GM21526 (cell line): ENCODE measurements at regions not wholly inside any gene's neighbourhood (a gene's known extent, or its start where the extent isn't known, plus 50 kb on each side); places are given as distances from the start of the nearest gene placed in this dataset.
"Not testable (repeated sequence)": the region's sequence is repeated elsewhere in the genome, so short reads cannot be mapped to it uniquely, and the experiment has no call there.

ENCODE experiments used
- ATAC-seq: cut with Tn5 transposase; IDR thresholded peaks from one replicate; pipeline ENCODE4 v1.9.1; 2021; ENCODE audit warnings: moderate library complexity; ENCODE audit not compliant: unreplicated experiment, low FRiP score

DNA sequence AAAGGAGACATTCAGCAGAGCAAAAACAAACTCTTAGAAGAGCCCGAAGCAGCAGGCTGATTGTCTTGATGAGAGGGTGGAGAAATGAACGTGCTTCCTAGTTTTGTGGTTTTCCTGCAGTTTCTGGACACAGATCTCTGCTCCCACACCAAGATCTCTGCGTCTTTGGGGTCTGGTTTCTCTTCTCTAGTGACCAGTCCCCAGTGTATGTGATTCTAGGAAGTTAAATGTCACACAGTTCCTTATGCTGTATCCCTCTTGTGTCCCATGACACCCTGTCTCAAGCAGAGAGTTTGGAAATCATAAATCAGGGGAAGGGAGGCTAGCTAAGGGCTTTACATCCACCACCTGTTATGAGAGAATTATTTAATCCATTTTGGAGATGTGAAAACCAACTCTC is 55.4 kb upstream of the KLF14 start:
- no peak for ATAC-seq

DNA sequence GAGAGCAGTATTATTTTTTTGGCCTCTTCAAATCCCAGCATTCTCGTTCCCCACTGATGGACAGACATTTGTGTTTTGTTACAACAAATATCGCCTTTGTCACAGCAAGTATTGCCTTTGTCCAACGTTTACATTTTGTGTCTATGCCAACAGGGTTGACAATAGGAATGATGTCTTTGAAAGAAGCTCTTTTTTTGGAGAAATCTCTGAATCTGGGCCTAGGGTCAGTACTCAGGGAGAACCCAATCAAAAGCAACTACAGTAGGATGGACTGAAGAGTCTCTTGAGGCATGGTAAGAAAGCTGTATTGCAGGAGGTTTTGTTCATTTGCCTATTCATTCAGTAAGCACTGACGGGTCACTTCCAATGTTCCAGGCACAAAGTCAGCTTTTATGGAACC is 57.7 kb upstream of the KLF14 start:
- no peak for ATAC-seq

DNA sequence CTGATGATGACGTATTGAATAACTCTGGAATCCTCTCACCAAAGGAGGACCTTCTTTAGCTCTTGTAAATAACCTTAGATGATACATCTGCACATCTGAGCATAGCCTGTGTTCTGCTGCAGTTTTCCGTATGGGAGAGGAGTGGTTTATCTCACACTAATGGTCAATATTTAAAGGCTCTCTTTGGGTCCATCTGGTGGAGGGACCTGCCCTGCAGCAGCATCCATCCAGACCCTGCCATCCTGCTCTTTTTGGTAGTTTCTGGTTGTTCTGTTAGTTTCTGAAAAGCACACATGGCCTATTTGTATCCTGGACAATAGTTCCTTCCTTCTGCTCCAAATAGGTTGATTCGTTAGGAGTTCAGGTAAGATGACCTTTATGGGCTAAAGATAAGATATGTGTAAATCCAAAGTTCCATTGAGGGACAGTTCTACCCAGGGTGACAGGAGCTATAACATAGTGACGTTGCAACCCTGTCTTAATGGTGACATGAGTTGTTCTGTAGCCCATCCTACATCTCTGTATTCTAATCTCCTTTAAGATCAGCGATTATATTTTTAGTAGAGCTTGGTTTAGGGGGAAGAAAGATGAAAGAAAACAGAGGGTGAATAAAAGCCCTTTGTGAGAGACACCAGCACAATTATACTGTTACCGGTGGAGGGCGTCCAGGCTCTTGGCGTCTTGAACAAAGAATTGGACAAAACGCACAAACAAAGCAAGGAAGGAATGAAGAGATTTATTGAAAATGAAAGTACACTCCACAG is 60.0 kb upstream of the KLF14 start:
- no peak for ATAC-seq

DNA sequence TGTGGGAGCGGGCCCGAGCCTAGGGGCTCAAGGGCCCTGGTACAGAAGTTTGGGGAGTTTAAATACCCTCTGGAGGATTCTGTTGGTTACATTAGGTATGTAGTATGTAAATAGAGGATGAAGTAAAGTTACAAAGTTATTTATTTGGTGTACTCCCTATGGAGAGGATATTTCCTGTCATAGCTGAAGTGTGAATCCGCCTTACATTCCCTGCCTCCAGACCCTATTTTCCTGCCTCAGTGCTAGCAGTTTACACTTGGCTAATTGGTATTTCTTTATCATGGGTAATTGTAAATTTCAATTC is 60.6 kb upstream of the KLF14 start:
- ATAC-seq = no peak

DNA sequence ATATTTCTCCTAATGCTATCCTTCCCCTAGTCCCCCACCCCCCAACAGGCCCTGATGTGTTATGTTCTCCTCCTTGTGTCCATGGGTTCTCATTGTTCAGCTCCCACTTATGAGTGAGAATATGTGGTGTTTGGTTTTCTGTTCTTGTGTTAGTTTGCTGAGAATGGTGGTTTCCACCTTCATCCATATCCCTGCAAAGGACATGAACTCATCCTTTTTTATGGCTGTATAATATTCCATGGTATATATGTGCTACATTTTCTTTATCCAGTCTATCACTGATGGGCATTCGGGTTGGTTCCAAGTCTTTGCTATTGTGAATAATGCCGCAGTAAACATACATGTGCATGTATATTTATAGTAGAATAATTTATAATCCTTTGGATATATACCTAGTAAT is 62.4 kb upstream of the KLF14 start:
- ATAC-seq = not testable (repeated sequence)

DNA sequence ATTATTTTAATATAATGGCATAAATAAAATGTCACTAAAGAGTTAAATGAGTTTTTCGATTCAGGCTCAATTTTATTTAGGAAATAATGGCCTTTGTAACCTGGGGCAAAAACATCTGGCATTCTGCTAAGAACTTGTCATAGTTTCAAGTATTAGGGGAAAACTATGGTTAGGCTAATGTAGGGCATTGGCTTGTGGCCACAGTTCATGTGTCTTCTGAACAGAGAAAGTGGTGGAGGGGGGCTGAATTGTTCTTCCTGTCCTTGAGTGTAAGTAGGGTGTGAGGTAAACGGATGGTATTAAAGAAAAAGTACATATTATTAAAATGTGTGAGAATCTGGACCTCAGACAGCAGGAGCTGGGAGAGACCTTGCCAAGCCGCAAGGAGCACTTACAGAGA is 69.1 kb upstream of the KLF14 start:
- no peak for ATAC-seq

DNA sequence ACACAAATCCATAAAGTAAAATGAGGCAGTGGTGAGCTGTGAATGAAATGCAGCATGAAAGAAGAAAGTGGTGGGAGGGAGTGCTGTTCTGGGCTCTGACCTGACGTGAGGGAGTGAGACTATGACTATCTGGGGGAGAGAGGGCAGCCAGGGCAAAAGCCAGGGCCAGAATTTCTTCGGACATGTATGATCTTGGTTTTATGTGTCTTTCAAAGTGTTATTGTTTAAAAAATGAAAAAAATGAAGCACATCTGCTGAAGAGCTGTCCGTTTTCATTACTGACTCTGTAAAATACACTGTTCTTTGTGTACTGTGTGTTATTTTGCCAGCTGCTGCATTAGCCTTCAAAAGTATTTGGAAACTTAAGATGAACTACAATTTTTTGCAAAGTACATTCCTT is 70.2 kb upstream of the KLF14 start:
- ATAC-seq = no peak

DNA sequence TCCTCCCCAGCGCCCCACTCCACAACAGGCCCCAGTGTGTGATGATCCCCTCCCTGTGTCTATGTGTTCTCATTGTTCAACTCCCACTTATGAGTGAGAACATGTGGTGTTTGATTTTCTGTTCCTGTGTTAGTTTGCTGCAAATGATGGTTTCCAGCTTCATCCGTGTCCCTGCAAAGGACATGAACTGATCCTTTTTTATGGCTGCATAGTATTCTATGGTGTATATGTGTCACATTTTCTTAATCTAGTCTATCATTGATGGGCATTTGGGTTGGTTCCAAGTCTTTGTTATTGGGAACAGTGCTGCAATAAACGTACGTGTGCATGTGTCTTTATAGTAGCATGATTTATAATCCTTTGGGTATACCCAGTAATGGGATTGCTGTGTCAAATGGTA is 78.8 kb upstream of the KLF14 start:
- not testable (repeated sequence) for ATAC-seq

DNA sequence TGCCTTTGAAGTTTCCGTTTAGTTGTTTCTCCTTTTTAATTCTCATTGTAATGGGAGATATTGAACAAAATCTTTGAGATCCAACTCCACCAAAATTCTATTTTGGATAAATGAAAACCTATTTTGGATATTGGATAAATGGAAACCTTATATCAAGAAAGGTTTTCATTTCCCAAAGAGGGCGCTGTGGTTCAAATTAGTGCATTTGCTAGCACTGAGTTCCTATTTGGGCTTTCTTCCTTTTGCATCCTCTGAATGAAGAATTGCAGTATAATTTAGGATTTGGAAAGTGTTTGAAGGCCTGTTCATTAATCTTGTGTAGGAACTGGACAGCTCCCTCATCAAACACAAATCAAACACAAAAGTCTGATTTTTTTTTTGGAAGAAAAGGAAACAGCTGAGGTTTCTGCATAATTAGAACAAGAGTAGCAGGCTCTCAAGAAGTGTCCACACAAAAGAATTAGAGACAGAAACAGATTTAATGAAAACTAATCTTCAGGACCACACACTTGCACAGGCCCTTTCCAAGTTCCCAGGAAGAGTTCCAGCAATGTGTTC is 80.8 kb upstream of the KLF14 start:
- ATAC-seq = no peak

DNA sequence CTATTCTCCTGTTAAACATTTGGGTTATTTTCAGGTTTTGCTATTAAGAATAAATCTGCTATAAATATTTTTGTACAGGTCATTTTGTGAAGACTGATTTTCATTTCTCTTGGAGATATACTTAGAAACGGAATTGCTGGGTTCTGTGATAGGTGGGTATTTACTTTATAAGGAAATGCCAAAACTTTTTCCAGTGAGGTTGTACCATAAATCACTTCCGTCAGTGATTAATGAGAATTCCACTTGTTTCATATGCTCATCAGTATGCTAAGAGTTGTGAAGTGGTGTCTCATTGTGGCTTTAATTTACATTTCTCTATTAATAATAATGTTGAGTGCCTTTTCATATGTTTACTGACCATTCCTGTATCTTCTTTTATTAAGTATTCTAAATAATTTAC is 84.0 kb upstream of the KLF14 start:
- no peak for ATAC-seq

DNA sequence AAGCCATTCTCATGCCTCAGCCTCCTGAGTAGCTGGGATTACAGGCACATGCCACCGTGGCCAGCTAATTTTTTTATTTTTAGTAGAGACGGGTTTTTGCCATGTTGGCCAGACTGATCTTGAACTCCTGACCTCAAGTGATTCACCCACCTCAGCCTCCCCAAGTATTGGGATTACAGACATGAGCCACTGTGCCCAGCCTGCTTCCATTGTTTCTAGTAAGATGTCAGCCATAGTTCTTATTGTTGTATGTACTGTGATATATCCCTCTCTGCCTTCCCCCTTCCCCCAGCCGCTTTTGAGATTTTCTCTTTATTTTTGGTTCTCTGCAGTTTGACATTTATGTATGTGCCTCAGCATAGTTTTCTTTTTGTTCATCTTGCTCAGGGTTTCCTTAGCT is 87.9 kb upstream of the KLF14 start:
- no peak for ATAC-seq

DNA sequence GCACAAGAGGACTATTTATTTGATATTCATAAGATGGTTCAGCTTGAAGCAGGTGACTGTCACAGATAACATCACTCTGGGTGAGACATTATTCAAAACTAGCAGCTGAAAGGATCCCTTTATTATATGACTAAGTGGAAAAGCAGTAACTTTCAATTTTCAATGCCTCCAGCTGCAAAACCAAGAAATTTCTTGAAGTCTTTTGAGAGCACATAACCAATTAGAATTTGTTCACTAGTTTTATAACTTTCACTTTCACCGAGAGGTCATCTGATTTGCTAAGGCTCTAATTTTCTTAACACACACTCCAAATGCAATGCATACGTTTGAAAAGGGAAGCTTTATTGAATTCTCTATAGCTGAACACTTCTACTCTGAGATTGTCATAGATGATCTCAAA is 88.6 kb upstream of the KLF14 start:
- no peak for ATAC-seq

DNA sequence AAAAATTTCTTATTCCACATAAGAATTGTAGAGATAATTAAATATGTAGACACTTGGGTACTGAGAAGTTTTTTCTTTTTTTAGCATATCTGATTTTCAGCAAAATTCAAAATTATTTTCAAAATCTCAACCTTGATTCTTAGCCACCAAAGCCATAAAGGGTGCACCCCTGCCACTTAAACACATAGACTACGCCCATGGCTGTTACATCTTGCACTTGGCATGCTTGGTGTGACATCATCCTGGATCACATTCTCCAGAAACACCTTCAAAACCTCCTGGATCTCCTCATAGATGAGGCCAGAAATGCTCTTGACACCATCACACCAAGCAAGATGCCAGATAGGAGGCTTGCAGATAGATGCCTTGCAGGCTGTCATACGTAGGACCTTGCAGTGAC is 89.1 kb upstream of the KLF14 start:
- ATAC-seq = no peak

DNA sequence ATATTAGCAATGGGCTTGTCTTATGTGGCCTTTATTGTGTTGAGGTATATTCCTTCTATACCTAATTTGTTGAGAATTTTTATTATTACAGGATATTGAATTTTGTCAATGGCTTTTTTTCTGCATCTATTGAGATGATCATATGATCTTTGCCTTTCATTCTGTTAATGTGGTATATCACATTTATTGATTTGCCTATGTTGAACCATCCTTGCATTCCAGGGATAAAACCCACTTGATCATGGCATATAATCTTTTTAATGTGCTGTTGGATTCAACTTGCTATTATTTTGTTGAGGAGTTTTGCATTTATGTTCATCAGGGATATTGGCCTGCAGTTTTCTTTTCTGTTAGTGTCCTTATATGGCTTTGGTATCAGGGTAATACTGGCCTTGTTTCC is 91.8 kb upstream of the KLF14 start:
- ATAC-seq = no peak

DNA sequence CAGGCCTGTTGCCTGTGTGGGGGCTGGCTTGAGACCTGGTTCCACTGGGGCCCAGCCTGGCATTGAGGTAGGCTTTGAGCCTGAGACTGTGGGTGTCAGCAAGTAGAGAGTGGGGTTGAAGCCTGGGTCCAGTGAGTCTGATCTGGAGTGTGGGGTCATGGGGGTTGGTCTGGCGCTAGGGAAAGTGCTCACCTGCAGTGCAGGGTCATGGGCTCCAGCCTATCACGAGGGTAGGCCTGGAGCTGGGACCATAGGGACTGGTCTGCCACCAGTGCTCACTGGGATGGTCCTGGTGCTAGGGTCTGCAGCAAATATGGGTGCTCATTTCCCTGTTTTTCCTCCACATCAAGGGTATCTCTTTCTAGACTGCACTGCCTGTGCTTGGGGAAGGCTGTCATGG is 95.4 kb upstream of the KLF14 start:
- ATAC-seq = no peak

DNA sequence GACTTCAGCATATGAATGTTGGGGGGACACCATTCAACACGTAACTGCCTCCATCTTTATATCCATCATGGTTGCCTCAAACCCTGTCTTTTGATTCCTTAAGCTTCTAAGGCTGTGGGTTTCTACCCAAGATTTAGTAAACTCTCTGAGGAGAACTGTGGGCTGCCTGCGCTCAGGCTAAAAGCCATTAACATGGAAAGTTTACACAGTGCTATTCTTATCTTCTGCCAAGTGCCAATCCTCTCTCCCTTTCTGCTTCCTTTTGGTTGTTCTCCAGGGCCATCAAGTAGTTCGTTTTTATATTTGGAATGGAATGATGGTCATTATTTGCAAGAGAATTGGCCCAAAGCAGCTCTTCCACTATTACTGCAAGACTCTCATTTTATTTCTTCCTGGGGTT is 97.3 kb upstream of the KLF14 start:
- no peak for ATAC-seq

DNA sequence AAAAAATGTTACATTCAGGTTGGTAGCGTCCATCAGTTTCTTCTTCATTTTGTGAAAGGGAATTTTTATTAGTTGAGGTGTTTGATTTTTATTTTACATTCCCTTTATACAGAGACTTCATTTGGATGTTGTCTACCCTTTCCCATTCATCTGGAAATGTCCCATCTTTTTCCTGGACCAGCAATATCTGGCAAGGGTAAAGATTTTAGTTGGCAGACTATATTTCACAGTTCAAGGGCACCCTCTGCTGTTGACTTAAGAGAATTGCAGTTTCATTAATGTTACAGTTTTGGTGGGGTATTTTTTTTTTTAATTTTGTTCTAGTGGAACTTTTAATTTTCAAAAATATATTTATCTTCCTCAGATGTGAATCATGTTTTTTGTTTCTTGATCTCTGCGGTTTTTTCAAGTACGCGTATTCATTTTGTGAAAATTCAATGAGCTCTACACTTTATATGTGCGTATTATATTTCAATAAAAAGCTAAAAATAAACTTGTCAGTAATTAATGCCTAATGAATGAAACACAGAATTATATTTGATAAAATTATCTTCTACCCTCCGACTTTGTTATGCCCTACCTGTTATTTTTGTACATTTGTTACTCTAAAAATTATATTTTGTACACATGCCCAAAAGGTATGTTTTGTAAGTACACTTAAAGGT is 97.9 kb upstream of the KLF14 start:
- ATAC-seq = no peak

DNA sequence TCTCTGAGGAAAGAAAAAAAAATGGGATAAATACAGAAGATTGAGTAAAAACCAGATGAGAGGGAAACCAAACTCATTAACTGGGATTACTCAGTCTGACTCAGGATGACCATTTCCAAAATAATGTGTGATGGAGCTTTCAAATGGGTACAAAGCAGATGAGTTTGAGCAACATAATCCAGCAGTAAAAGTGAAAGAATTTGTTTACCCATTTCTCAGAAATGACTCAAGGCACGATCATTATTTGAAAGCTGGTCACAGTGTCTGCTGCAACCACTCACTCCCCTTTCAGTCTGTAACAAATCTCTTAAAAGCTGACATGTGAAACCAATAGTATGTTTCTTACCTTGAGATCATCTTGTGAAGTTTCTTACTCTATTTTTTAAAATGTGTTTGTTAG is 104.7 kb upstream of the KLF14 start:
- ATAC-seq = no peak

DNA sequence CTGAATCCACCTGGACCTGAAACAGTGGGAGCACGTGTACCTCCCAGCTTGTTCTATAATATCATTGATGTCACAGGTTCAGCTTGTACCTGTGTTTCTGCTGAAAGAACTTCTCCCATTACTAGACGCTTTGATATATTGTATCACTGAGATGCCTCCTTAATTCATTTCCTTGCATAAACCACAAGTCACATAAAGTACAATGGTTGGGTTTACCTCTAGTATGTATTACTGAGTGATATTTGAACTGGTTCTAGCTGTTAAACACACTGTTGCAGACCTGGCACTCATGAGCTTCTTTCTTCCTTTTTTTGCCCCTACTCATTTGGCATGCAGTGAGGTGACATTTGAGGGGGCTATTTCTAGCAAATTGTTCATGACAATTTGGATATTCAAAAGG is 106.6 kb upstream of the KLF14 start:
- ATAC-seq = no peak

DNA sequence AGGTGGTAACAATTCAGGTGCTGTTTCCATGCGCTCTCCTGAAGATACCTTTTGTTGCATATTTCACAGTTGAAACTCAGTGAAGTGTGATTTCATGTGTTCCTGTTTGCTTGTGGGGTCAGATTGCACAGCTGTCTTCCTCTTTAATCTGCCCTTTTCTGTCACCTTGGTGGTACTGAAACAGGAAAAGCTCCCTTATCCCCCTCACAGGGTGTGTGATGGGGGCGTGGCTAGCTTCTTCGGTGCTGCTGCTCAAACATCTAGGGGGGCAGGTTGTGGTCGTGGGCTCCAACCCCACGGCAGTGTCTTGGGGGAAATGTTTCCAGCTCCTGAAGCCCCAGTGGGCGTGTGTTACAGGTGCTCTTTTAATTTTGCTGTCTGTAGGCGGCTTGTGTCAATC is 107.4 kb upstream of the KLF14 start:
- no peak for ATAC-seq

DNA sequence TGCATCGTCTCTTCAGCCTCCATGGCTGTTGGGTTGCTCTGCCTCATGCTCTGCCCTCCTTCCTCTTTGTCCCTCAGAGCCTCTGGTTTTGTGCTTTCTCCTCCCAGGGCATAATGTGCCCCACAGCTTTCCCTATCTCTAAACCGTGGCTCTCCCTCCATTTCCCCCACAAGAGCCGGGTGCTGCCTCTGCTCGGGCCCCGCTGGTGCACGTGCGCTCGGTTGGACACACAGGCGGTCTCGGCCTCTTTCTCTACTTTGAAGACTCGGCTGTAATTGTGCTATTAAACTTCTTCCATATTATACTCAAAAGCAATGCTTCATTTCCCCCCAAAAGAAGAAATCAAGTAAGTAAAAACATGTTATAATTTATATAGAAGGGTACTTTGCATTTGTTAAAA is 109.7 kb upstream of the KLF14 start:
- ATAC-seq = no peak

DNA sequence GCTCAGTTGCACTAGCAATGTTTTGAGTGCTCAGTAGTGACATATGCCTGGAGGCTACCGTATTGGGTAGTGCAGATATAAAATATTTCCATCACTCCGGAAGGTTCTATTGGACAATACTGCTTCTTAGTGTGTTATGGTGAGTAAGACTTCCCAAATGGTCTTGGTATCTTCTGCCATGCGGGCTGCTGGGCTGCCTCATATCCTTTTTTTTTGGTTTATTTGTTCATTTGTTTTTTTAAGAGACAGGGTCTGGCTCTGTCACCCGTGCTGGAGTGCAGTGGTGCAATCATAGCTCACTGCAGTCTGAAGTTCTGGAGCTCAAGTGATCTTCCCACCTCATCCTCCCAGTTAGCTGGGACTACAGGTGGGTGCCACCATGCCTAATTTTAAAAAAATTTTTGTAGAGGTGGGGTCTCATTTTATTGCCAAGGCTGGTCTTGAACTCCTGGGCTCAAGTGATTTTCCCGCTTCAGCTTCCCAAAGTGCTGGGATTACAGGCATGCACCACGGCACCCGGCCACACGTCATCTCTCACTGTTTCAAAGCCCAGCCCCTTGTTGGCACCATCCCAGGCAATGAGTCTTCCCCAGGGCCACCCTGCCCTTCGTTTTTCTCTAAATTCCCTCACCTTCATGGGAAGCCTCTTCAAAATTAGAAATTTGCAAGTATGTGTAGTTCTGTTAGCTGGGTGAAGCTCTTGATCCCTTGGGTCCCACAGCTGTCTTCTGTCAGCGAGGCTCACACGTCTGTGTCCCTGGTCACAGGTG is 111.0 kb upstream of the KLF14 start:
- ATAC-seq = no peak
